ENCODE measurements at regions not wholly inside any gene's neighbourhood (a gene's known extent, or its start where the extent isn't known, plus 50 kb on each side); places are given as distances from the start of the nearest gene placed in this dataset.

DNA sequence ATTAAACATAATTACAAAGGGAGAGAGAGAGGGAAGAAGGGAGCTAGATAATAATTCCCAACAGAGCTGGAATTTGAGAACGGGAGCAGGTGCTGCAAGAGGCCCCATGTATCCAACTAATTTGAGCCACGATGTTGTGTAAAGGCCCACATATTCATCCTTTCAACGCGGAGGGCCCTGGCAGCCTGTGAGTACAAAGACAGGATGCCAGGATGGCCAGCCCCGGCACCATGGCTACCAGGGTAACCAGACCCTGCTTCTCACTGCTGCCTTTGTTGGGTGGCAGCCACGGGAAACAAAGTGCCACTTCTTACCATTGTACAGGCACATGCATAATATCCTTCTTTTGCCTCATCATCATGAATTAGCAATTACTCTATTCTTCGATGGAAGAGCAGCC is 492.0 kb upstream of the NRSN1 start:
- H3K36me3 ChIP-seq: no peaks in the 10 kb centered on the region
- 80 to 92% methylated on average over 6 to 7 of the region's 7 CpGs for WGBS, 2 donors (ENCODE audit: low coverage in 1 of 2)
- intact Hi-C loops (cut with DNase I; ENCODE audit: low total_unique reads): no loop called here

DNA sequence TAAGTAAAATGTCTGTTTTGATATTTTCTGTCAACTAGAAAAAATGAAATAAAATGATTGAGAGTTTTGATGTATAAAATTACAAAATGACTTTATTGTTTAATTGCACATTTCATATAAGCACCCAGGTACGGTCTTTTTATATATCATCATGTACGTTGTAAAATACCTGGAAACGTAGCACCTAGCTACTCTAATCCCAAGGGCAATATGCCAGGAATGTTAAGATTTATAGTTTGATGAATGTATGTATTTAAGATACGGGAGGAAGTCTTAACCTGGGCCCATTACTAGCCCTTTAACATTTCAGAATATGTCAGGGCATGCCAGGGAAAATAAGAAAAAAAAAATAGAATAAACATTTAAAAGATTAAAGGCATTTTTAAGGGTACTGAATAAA is 490.9 kb upstream of the NRSN1 start:
- in situ Hi-C loops (cut with MboI; ENCODE audit: low pct_ligation_motif_present in 1 of 4, low pct_unique_long_range_greater_than_20kb in 1 of 4, low sequenced_read_pairs in 3 of 4) (no loop called here), intact Hi-C loops (cut with DNase I; ENCODE audit: low total_unique reads) (no loop called here)
- H3K27me3 ChIP-seq: no peaks in the 10 kb centered on the region
- TF ChIP-seq POLR2A (IDR thresholded peaks at IDR 0.05) (no peak), POLR2AphosphoS5 (IDR thresholded peaks at IDR 0.05) (no peak), EP300 (IDR thresholded peaks at IDR 0.05; ENCODE audit: low read depth) (no peak)
- TF ChIP-seq, protein P1, sequence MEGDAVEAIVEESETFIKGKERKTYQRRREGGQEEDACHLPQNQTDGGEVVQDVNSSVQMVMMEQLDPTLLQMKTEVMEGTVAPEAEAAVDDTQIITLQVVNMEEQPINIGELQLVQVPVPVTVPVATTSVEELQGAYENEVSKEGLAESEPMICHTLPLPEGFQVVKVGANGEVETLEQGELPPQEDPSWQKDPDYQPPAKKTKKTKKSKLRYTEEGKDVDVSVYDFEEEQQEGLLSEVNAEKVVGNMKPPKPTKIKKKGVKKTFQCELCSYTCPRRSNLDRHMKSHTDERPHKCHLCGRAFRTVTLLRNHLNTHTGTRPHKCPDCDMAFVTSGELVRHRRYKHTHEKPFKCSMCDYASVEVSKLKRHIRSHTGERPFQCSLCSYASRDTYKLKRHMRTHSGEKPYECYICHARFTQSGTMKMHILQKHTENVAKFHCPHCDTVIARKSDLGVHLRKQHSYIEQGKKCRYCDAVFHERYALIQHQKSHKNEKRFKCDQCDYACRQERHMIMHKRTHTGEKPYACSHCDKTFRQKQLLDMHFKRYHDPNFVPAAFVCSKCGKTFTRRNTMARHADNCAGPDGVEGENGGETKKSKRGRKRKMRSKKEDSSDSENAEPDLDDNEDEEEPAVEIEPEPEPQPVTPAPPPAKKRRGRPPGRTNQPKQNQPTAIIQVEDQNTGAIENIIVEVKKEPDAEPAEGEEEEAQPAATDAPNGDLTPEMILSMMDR (IDR thresholded peaks at IDR 0.05): no peak
- DNase-seq: no peak
- WGBS, 2 donors (ENCODE audit: low coverage in 1 of 2): 45 to 49% methylated on average over 4 of the region's 4 CpGs
- H3K9me3 ChIP-seq: no peaks in the 10 kb centered on the region
- H3K36me3 ChIP-seq: no peaks in the 10 kb centered on the region
- H3K4me1 ChIP-seq: peaks cover 0 to 5% (median 0%) of the 10 kb centered on the region in 4 donors
- H3K27ac ChIP-seq: no peak overlapping the region
- no peak overlapping the region for H3K4me3 ChIP-seq

More for the DNA sequence above, 492.0 kb upstream of the NRSN1 start:
- Histone ChIP-seq H3K9me3 (no peaks in the 10 kb centered on the region), H3K4me3 (no peak overlapping the region), H3K4me1 (peaks cover 0 to 5% (median 0%) of the 10 kb centered on the region in 4 donors), H3K27ac (no peak overlapping the region), H3K27me3 (no peaks in the 10 kb centered on the region)
- in situ Hi-C loops (cut with MboI; ENCODE audit: low pct_ligation_motif_present in 1 of 4, low pct_unique_long_range_greater_than_20kb in 1 of 4, low sequenced_read_pairs in 3 of 4): no loop called here
- no peak for DNase-seq
- TF ChIP-seq, protein P1 (IDR thresholded peaks at IDR 0.05): no peak
- TF ChIP-seq EP300 (IDR thresholded peaks at IDR 0.05; ENCODE audit: low read depth): no peak

DNA sequence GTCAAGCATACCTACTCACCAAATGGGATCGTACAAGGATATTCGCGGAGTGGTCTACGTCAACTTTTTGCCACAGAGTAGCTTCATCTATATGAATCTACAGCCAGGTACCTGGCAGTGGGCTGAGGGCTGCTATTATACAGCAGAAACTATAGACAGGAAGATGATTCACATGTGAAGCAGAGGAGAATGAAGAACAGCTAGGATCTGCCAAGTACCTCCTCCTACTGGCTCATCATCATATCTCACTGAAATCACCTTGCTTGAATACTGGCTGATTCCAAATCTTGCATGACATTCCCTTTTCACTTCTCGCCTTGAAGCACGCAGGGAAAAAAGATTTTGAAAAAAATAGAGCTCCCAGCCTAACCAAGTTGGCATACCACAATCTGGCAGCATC is 488.7 kb upstream of the NRSN1 start:
- TF ChIP-seq POLR2A (IDR thresholded peaks at IDR 0.05): no peak
- TF ChIP-seq, protein P1 (IDR thresholded peaks at IDR 0.05): no peak
- Histone ChIP-seq H3K4me1 (peaks cover 0 to 5% (median 0%) of the 10 kb centered on the region in 4 donors), H3K27me3 (no peaks in the 10 kb centered on the region), H3K4me3 (no peak overlapping the region), H3K36me3 (no peaks in the 10 kb centered on the region), H3K9me3 (no peaks in the 10 kb centered on the region), H3K27ac (no peak overlapping the region)
- DNase-seq: no peak
- in situ Hi-C loops (cut with MboI; ENCODE audit: low pct_ligation_motif_present in 1 of 4, low pct_unique_long_range_greater_than_20kb in 1 of 4, low sequenced_read_pairs in 3 of 4): no loop called here
- intact Hi-C loops (cut with DNase I; ENCODE audit: low total_unique reads): no loop called here
- 92 to 96% methylated on average over 5 to 6 of the region's 6 CpGs for WGBS, 2 donors (ENCODE audit: low coverage in 1 of 2)

DNA sequence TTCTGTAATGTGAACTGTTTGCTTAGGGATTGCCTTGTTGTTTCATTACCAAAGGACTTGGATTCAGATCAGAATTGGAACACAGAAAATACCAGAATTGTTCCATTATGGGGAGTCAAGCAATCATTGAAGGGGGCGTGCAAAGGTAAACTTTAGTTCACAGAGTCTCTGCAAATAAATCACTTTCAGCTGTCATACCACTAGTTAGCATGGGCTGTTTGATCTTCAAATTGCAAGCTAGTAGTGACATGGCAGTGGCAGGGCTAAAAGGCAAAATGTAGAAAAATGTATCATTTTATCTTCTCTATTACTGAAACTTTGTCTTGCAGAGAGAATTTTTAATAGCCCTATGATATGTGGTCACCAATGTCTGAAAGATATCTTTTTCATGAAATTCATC is 483.2 kb upstream of the NRSN1 start:
- no peak for TF ChIP-seq EP300 (IDR thresholded peaks at IDR 0.05; ENCODE audit: low read depth)
- TF ChIP-seq POLR2A (IDR thresholded peaks at IDR 0.05): no peak
- TF ChIP-seq, protein P1 (IDR thresholded peaks at IDR 0.05): no peak
- no peak for TF ChIP-seq POLR2AphosphoS5 (IDR thresholded peaks at IDR 0.05)
- Histone ChIP-seq H3K9me3 (no peaks in the 10 kb centered on the region), H3K4me1 (no peaks in the 10 kb centered on the region), H3K27me3 (no peaks in the 10 kb centered on the region), H3K36me3 (no peaks in the 10 kb centered on the region), H3K27ac (no peak overlapping the region), H3K4me3 (no peak overlapping the region)
- DNase-seq: no peak
- in situ Hi-C loops (cut with MboI; ENCODE audit: low pct_ligation_motif_present in 1 of 4, low pct_unique_long_range_greater_than_20kb in 1 of 4, low sequenced_read_pairs in 3 of 4): no loop called here
- WGBS, 2 donors (ENCODE audit: low coverage in 1 of 2): 63 to 65% methylated on average over 1 of the region's 1 CpG
- intact Hi-C loops (cut with DNase I; ENCODE audit: low total_unique reads): no loop called here

Data from transverse colon (tissue), 4 donors.